Left renal pelvis (tissue), 4 donors: ENCODE measurements at regions not wholly inside any gene's neighbourhood (a gene's known extent, or its start where the extent isn't known, plus 50 kb on each side); places are given as distances from the start of the nearest gene placed in this dataset.
"Not testable (repeated sequence)": the region's sequence is repeated elsewhere in the genome, so short reads cannot be mapped to it uniquely, and the experiment has no call there.

Experiments used
- DNase-seq, 4 donors: peaks; one replicate each; pipeline ENCODE4 v3.0.0-alpha.2; 2013; ENCODE audit warnings: low read depth in 4 of 4, low spot score in 3 of 4

GRCh38 chr4:184962125-184962638 lies 56.1 kb upstream of the HELT start:
- DNase-seq: no peak

GRCh38 chr4:184965230-184966050 lies 52.9 kb upstream of the HELT start:
- not testable (repeated sequence) for DNase-seq

- not testable (repeated sequence) for DNase-seq
Measured at GRCh38 chr4:184966051-184966691, 52.1 kb upstream of the HELT start.

GRCh38 chr4:184967699-184968098 lies 50.6 kb upstream of the HELT start:
- DNase-seq: not testable (repeated sequence)

- no peak for DNase-seq
Measured at GRCh38 chr4:184968366-184968765, 49.9 kb upstream of the HELT start.
